ENCODE measurements at regions not wholly inside any gene's neighbourhood (a gene's known extent, or its start where the extent isn't known, plus 50 kb on each side); places are given as distances from the start of the nearest gene placed in this dataset.

- TF ChIP-seq CTCF (IDR thresholded peaks at IDR 0.05) (no peak), POLR2A (IDR thresholded peaks at IDR 0.05) (no peak), POLR2AphosphoS5 (IDR thresholded peaks at IDR 0.05; ENCODE audit: insufficient read depth in 1 of 2, low read depth in 1 of 2) (no peak)
These were observed 244.1 kb downstream of the TFAP2A start for GRCh38 chr6:10170816-10171215.

Measured in vagina (tissue), 2 donors.